Spleen (tissue), 11 donors: ENCODE measurements at regions not wholly inside any gene's neighbourhood (a gene's known extent, or its start where the extent isn't known, plus 50 kb on each side); places are given as distances from the start of the nearest gene placed in this dataset.

Source experiments
- DNase-seq: peaks from one replicate; pipeline ENCODE4 v3.0.0-alpha.2; 2020
- H3K27ac ChIP-seq, 8 donors: fragments of 200-600 bp; sonication (generic) in 7 of 8; 1 replicate in 4 of 8; 2 replicates in 4 of 8; pipeline versions ENCODE4 v1.5.0 to v1.8.0; 2016 to 2021; ENCODE audit warnings: inconsistent platforms in 4 of 8, mild to moderate bottlenecking in 4 of 8, moderate library complexity in 1 of 8
- H3K27me3 ChIP-seq, 7 donors: fragments of 200-600 bp; sonication (generic) in 6 of 7; replicated peaks in 1 of 7; 1 replicate in 4 of 7; 2 replicates in 3 of 7; pipeline versions ENCODE4 v1.5.0 to v1.8.0; 2016 to 2021; ENCODE audit warnings: inconsistent platforms in 3 of 7, mild to moderate bottlenecking in 1 of 7
- H3K36me3 ChIP-seq, 6 donors: fragments of 200-600 bp; sonication (generic) in 5 of 6; 1 replicate in 4 of 6; 2 replicates in 2 of 6; pipeline versions ENCODE4 v1.5.0 to v1.8.0; 2016 to 2021; ENCODE audit warnings: inconsistent platforms in 2 of 6
- H3K4me1 ChIP-seq, 6 donors: fragments of 200-600 bp; sonication (generic) in 5 of 6; 1 replicate in 3 of 6; 2 replicates in 3 of 6; pipeline versions ENCODE4 v1.5.0 to v1.8.0; 2016 to 2021; ENCODE audit warnings: inconsistent platforms in 3 of 6
- H3K4me3 ChIP-seq, 8 donors: fragments of 200-600 bp; sonication (generic) in 7 of 8; 1 replicate in 4 of 8; 2 replicates in 4 of 8; pipeline versions ENCODE4 v1.5.0 to v1.8.0; 2016 to 2021; ENCODE audit warnings: inconsistent platforms in 4 of 8, mild to moderate bottlenecking in 4 of 8, moderate library complexity in 2 of 8
- H3K9me3 ChIP-seq, 8 donors: fragments of 200-600 bp; sonication (generic) in 7 of 8; 1 replicate in 4 of 8; 2 replicates in 4 of 8; pipeline versions ENCODE4 v1.5.0 to v1.8.0; 2016 to 2021; ENCODE audit warnings: inconsistent platforms in 4 of 8
- POLR2A ChIP-seq, 3 donors: fragments of 450-650 bp; IDR thresholded peaks; one replicate each; pipeline ENCODE4 v1.5.1; 2017; ENCODE audit warnings: antibody characterized with exemption in 3 of 3, mild to moderate bottlenecking in 1 of 3
- POLR2AphosphoS5 ChIP-seq, 3 donors: sonication (generic); formaldehyde crosslinking; IDR thresholded peaks; one replicate each; pipeline ENCODE4 v1.5.1; 2017; ENCODE audit warnings: antibody characterized with exemption in 3 of 3
- WGBS, 5 donors: extraction: QIAGEN DNeasy Blood & Tissue Kit in 3 of 5; methylation state at CpG; one replicate each; pipeline versions ENCODE4 v1.1.5 to v1.1.7; 2013 to 2018; 5-methylcytosine and 5-hydroxymethylcytosine counted together
- intact Hi-C: fragments of 100-400 bp; cut with DNase I; formaldehyde crosslinking; loops from one replicate; pipeline ENCODE4 v1.15.0; 2023; ENCODE audit warnings: low total_unique reads
- TF ChIP-seq, protein P1 (sequence below), 11 experiments: fragments of 200-600 bp in 7 of 11; fragments of 450-650 bp in 4 of 11; sonication (generic) in 4 of 11; IDR thresholded peaks in 8 of 11; conservative IDR thresholded peaks in 3 of 11; 1 replicate in 7 of 11; 2 replicates in 4 of 11; pipeline versions ENCODE4 v1.4.0 to v1.8.0; 2016 to 2021; ENCODE audit warnings: antibody characterized with exemption in 11 of 11, inconsistent platforms in 4 of 11, mild to moderate bottlenecking in 1 of 11
- donor health status: healthy with polysubstance abuse.
- donor health status: DM: no; HTN: no; CAD: no; lungs with moderate emphysema.
- donor health status: DM: no; HTN: no; CAD: no.
- donor health status: Bipolar disorder and iron deficiency.
- donor health status: healthy.
- donor health status: DM: no; HTN: no; CAD: no.
- donor health status: DM: yes; HTN: yes; CAD: no.

- H3K9me3 ChIP-seq = peaks cover 0 to 17% (median 14%) of the 10 kb centered on the region in 8 donors
These were observed 330.7 kb upstream of the POU5F2 start for GRCh38 chr5:94072116-94072515.

GRCh38 chr5:94066437-94067207 lies 325.2 kb upstream of the POU5F2 start:
- H3K27ac ChIP-seq = no peak overlapping the region
- peaks cover 0 to 20% (median 12%) of the 10 kb centered on the region in 6 donors for H3K36me3 ChIP-seq
- intact Hi-C loops = no loop called here
- H3K4me3 ChIP-seq = no peak overlapping the region
- 93 to 100% (median 97%) methylated on average over 2 of the region's 2 CpGs for WGBS, 5 donors
- no peaks in the 10 kb centered on the region for H3K27me3 ChIP-seq
- peaks cover 12 to 64% (median 53%) of the 10 kb centered on the region in 8 donors for H3K9me3 ChIP-seq
- DNase-seq = no peak
- TF ChIP-seq POLR2AphosphoS5 (IDR thresholded peaks at IDR 0.05) (no peak), POLR2A (IDR thresholded peaks at IDR 0.05) (no peak)
- TF ChIP-seq, protein P1, sequence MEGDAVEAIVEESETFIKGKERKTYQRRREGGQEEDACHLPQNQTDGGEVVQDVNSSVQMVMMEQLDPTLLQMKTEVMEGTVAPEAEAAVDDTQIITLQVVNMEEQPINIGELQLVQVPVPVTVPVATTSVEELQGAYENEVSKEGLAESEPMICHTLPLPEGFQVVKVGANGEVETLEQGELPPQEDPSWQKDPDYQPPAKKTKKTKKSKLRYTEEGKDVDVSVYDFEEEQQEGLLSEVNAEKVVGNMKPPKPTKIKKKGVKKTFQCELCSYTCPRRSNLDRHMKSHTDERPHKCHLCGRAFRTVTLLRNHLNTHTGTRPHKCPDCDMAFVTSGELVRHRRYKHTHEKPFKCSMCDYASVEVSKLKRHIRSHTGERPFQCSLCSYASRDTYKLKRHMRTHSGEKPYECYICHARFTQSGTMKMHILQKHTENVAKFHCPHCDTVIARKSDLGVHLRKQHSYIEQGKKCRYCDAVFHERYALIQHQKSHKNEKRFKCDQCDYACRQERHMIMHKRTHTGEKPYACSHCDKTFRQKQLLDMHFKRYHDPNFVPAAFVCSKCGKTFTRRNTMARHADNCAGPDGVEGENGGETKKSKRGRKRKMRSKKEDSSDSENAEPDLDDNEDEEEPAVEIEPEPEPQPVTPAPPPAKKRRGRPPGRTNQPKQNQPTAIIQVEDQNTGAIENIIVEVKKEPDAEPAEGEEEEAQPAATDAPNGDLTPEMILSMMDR (IDR thresholded peaks at IDR 0.05 in 8 of 11, conservative IDR thresholded peaks at IDR 0.05 in 3 of 11) = no peak
- no peaks in the 10 kb centered on the region for H3K4me1 ChIP-seq

More at GRCh38 chr5:94072116-94072515, 330.7 kb upstream of the POU5F2 start:
- Histone ChIP-seq H3K4me3 (no peak overlapping the region), H3K4me1 (no peaks in the 10 kb centered on the region), H3K27ac (no peak overlapping the region), H3K36me3 (peaks cover 0 to 13% (median 7%) of the 10 kb centered on the region in 6 donors), H3K27me3 (no peaks in the 10 kb centered on the region)
- no peak for DNase-seq
- intact Hi-C loops = no loop called here
- TF ChIP-seq, protein P1 (IDR thresholded peaks at IDR 0.05 in 8 of 11, conservative IDR thresholded peaks at IDR 0.05 in 3 of 11) = no peak
- no peak for TF ChIP-seq POLR2AphosphoS5 (IDR thresholded peaks at IDR 0.05)
- no peak for TF ChIP-seq POLR2A (IDR thresholded peaks at IDR 0.05)
- WGBS, 5 donors = 87 to 98% (median 90%) methylated on average over 3 of the region's 3 CpGs

- Histone ChIP-seq H3K9me3 (peaks cover 12 to 70% (median 53%) of the 10 kb centered on the region in 8 donors), H3K36me3 (peaks cover 0 to 20% (median 12%) of the 10 kb centered on the region in 6 donors), H3K27me3 (no peaks in the 10 kb centered on the region), H3K4me1 (no peaks in the 10 kb centered on the region), H3K27ac (no peak overlapping the region), H3K4me3 (no peak overlapping the region)
- intact Hi-C loops = no loop called here
- TF ChIP-seq POLR2A (IDR thresholded peaks at IDR 0.05) (no peak), POLR2AphosphoS5 (IDR thresholded peaks at IDR 0.05) (no peak)
- TF ChIP-seq, protein P1 (IDR thresholded peaks at IDR 0.05 in 8 of 11, conservative IDR thresholded peaks at IDR 0.05 in 3 of 11) = no peak
- no peak for DNase-seq
These were observed 322.6 kb upstream of the POU5F2 start for GRCh38 chr5:94064025-94064424.

DNA sequence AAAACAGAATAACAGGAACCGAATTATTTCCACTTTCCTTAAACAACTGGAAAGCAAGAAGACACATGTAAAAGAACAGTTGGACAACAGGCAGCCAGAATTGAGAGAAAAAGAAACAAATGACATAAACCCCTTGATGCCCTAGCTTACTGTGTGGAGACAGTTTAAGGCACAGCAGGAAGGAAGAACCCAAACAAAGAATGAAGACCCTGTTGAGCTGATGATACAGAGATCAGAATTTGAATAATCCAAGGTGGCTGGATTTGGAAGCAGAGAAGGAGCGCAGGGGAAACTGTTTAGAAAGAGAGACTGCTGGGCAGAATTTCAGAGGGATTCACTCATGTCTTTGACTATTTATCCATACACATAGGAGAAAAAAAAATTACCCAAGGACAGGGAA lies 316.3 kb upstream of the POU5F2 start:
- no peaks in the 10 kb centered on the region for H3K4me1 ChIP-seq
- H3K27ac ChIP-seq = no peak overlapping the region
- 86 to 95% (median 91%) methylated on average over 2 of the region's 2 CpGs for WGBS, 5 donors
- no peaks in the 10 kb centered on the region for H3K27me3 ChIP-seq
- intact Hi-C loops = no loop called here
- peaks cover 0 to 10% (median 0%) of the 10 kb centered on the region in 8 donors for H3K9me3 ChIP-seq
- no peak overlapping the region for H3K4me3 ChIP-seq
- DNase-seq = no peak
- TF ChIP-seq POLR2A (IDR thresholded peaks at IDR 0.05) (no peak), POLR2AphosphoS5 (IDR thresholded peaks at IDR 0.05) (no peak)
- TF ChIP-seq, protein P1 (IDR thresholded peaks at IDR 0.05 in 8 of 11, conservative IDR thresholded peaks at IDR 0.05 in 3 of 11) = no peak
- H3K36me3 ChIP-seq = peaks cover 0 to 10% (median 2%) of the 10 kb centered on the region in 6 donors
